PFSK-1 (cell line): ENCODE measurements at regions not wholly inside any gene's neighbourhood (a gene's known extent, or its start where the extent isn't known, plus 50 kb on each side); places are given as distances from the start of the nearest gene placed in this dataset.

Source experiments
- FOXP2 ChIP-seq: optimal IDR thresholded peaks from 2 replicates; pipeline ENCODE3; 2011; ENCODE audit warnings: borderline replicate concordance, control low read depth, inconsistent platforms; ENCODE audit not compliant: insufficient read depth; ENCODE audit errors: extremely low read length, extremely low read depth
- POLR2AphosphoS5 ChIP-seq: IDR thresholded peaks from 2 replicates; pipeline ENCODE4 v1.6.1; 2012; ENCODE audit warnings: low read depth, mild to moderate bottlenecking, control low read depth, low read length, moderate library complexity
- SIN3A ChIP-seq: IDR thresholded peaks from 2 replicates; pipeline ENCODE4 v1.6.1; 2012; ENCODE audit warnings: mild to moderate bottlenecking, low read length, moderate library complexity, borderline replicate concordance; ENCODE audit not compliant: insufficient read depth
- TAF1 ChIP-seq: IDR thresholded peaks from 2 replicates; pipeline ENCODE4 v1.6.1; 2012; ENCODE audit warnings: low read length, control low read depth, borderline replicate concordance; ENCODE audit not compliant: insufficient read depth
- TF ChIP-seq, protein P1 (sequence below), 2 experiments: IDR thresholded peaks; 2 replicates each; pipeline versions ENCODE4 v1.6.1 to v1.8.0; 2011 to 2012; ENCODE audit warnings: low read depth in 2 of 2, low read length in 2 of 2, control low read depth in 1 of 2, inconsistent platforms in 1 of 2, mild to moderate bottlenecking in 1 of 2, moderate library complexity in 1 of 2; ENCODE audit not compliant: insufficient read depth in 1 of 2

DNA sequence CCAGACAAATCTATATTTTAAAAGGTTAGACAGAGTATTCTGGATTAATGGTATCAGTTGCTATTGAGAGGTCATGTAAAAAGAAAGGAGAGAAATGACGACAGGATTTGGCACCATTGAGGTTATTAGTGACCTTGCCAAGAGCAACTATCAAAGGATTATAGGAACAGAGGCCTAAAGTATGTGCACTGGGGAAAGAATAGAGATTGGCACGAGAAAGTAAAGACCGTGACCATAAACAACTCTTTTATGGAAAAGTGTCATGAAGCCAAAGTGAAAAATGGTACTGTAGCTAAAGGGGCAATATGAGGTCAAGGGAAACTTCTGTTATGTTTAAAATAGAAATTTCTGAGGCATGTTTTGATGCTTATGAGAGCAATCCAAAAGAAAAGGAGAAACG lies 115.2 kb upstream of the KIF2B start:
- TF ChIP-seq, protein P1, sequence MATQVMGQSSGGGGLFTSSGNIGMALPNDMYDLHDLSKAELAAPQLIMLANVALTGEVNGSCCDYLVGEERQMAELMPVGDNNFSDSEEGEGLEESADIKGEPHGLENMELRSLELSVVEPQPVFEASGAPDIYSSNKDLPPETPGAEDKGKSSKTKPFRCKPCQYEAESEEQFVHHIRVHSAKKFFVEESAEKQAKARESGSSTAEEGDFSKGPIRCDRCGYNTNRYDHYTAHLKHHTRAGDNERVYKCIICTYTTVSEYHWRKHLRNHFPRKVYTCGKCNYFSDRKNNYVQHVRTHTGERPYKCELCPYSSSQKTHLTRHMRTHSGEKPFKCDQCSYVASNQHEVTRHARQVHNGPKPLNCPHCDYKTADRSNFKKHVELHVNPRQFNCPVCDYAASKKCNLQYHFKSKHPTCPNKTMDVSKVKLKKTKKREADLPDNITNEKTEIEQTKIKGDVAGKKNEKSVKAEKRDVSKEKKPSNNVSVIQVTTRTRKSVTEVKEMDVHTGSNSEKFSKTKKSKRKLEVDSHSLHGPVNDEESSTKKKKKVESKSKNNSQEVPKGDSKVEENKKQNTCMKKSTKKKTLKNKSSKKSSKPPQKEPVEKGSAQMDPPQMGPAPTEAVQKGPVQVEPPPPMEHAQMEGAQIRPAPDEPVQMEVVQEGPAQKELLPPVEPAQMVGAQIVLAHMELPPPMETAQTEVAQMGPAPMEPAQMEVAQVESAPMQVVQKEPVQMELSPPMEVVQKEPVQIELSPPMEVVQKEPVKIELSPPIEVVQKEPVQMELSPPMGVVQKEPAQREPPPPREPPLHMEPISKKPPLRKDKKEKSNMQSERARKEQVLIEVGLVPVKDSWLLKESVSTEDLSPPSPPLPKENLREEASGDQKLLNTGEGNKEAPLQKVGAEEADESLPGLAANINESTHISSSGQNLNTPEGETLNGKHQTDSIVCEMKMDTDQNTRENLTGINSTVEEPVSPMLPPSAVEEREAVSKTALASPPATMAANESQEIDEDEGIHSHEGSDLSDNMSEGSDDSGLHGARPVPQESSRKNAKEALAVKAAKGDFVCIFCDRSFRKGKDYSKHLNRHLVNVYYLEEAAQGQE (IDR thresholded peaks at IDR 0.05; ENCODE audit: insufficient read depth in 1 of 2, low read depth in 2 of 2, low read length in 2 of 2): no peak
- TF ChIP-seq POLR2AphosphoS5 (no peak), TAF1 (no peak)

DNA sequence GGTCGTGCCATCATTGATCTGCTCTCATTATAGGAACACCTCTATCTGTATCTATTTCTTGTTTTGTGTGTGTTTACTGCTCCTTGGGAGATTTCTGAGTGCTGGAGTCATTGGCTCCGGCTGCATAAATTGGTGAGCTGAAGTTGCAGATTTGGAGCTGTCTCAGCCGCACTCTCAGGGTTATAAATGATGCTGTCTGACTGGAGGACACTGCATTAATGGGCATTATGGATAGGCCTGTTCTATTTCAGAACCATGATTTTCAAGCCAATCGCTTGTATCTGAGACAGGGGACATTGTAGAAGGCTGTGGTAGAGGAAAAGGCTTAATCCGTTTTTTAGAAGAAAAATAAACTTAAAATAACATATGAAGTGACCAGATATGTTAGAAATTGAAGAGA lies 126.4 kb upstream of the KIF2B start:
- TF ChIP-seq TAF1 (no peak), SIN3A (no peak), POLR2AphosphoS5 (no peak), FOXP2 (no peak)
- TF ChIP-seq, protein P1 (IDR thresholded peaks at IDR 0.05; ENCODE audit: insufficient read depth in 1 of 2, low read depth in 2 of 2, low read length in 2 of 2): no peak

DNA sequence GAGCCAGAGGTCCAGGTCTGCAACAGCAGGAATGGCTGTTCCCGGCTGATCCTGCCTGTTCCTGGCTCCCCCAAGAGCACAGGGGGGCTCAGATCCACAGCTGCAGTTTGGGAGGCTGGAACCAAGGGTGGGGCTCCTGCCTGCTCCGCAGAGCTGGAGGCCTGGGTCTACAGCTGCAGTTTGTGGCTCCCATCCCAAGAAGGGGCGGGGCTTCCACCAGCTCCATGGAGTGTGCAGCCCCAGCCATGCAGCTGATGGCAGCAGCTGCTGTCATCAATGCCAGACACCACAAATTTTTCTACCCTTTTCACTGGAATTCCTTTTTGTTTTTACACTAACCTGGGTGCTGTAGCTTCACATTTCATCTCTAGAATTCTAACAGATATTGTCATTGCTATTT lies 135.4 kb upstream of the KIF2B start:
- no peak for TF ChIP-seq SIN3A
- TF ChIP-seq POLR2AphosphoS5: no peak
- no peak for TF ChIP-seq FOXP2

DNA sequence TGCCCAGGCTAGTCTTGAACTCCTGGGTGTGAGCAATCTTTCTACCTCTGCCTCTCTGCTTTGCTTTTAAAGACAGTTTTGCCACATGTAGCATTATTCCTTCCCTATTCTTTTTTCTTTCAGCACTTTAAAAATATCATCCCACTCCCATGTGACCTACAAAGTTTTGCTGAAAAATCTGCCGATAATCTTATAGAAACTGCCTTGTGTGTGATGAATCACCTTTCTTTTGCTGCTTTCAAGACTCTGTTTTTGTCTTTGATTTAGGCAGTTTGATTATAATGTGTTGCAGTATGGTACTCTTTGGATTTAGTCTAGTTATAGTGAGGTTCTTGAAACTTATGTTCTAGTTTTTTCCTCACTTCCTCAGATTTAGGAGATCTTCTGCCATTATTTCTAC lies 142.0 kb upstream of the KIF2B start:
- no peak for TF ChIP-seq SIN3A
- TF ChIP-seq TAF1: no peak
- TF ChIP-seq FOXP2: no peak
- no peak for TF ChIP-seq POLR2AphosphoS5
- TF ChIP-seq, protein P1 (IDR thresholded peaks at IDR 0.05; ENCODE audit: insufficient read depth in 1 of 2, low read depth in 2 of 2, low read length in 2 of 2): no peak

DNA sequence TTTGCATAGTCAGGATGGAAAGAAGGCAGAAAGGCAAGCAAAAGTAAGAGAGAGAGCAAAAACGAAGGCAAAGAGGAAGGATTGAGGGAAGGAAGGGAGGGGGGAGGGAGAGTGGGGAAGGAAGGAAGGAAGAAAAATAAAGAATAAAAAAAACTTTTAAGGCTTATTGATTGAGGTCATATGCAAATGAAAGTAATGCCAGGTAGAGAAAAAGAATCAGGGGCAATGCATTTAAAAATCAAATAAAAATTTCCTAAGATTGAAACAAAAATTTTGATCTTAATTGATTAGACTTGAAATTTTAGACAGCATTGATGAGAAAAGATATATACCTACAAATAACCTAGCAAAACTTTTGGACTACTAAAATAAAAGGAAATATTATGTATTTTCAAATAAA lies 153.9 kb upstream of the KIF2B start:
- TF ChIP-seq FOXP2 (no peak), TAF1 (no peak), POLR2AphosphoS5 (no peak), SIN3A (no peak)
- TF ChIP-seq, protein P1 (IDR thresholded peaks at IDR 0.05; ENCODE audit: insufficient read depth in 1 of 2, low read depth in 2 of 2, low read length in 2 of 2): no peak
